ENCODE measurements at regions not wholly inside any gene's neighbourhood (a gene's known extent, or its start where the extent isn't known, plus 50 kb on each side); places are given as distances from the start of the nearest gene placed in this dataset.

DNA sequence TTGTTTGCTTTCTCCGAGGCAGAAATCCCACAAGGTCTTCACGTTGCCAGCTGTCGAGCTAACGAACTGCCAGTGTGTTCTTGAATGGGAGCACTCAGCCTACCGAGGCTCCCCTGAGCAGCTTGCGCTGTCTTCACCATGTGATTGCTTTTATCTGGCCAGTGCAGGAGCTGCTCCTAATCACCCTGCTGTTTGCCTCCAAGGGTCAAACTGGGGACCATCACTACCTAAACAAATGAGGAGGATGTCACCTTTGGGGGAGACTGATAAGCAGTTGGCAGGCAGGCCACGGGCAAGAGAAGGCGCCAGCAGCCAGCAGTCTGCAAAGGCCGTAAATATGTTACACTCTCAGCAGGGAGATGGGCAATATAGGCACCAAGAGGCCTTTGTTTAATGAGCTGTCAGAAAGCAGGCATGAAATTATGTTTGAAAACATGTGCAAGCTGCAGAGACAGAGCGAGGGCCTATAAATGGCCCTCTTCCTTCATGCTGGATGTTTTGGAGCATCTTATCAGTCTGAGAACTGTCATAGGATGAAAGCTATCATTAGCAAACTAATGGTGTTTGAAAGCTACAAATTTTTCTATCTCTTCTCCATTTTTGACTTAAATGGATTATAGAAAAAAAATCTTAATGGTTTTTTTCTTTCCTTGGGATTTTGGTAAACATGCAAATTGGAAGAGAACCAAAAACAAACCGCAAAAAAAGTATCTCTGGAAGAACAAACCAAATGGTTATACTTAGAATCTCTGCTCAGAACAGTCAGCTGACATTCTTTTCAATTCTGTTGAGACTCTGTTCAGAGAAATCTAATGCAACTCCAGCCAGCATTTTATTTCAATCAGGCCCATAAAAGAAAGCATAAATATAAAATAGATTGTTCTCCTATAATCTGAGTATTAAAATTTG is 267.3 kb upstream of the NPVF start:
- DNase-seq = no peak
- H3K27me3 ChIP-seq (ENCODE audit: control insufficient read depth, insufficient read depth, low read length) = no peaks in the 10 kb centered on the region
- H3K36me3 ChIP-seq (replicated peaks; ENCODE audit: control insufficient read depth, insufficient read depth, low read length) = no peaks in the 10 kb centered on the region
- H3K4me3 ChIP-seq (ENCODE audit: insufficient read depth, low read depth, low read length) = no peak overlapping the region

DNA sequence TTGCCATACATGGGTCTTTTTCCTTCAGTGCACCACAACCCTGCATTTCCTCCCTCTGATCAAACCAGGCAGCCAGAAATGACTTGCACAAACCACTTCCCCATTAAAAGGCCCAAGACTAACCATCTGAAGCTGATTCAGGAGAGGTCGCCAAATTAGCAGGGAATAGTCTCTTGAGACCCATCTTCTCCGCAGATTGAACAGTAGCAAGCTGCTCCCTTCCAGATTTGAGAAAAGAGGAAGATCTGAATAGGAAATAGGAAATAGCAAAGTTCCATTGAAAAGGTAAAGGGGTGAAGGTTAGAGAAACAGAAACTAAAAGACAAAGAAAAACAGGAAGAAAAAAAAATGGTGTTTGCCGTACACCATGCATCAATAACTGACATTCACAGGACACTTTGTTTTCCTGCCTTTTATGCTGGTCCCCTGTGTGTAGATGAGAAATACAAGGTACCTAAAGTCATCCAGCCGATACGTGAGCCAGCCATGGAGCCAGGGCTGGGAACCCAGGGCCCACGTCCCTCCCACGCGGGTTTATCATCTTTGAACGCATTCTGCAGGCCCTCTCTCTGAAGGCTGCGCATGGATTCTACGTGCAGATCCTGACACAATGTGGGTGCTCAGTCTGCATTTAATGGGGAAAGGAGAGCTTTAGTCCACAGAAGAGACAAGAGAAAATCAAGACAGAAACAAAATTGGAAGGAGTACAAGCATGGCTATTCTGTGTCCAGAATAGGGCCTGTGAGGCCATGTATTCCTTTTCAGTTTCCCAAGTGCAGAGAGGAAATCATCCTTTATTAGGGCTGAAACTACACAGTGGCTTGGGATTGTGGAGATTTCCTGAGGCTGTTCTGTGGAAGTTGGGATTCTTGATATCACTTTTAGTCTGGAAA is 268.4 kb upstream of the NPVF start:
- Histone ChIP-seq H3K27me3 (ENCODE audit: control insufficient read depth, insufficient read depth, low read length) (no peaks in the 10 kb centered on the region), H3K4me3 (ENCODE audit: insufficient read depth, low read depth, low read length) (no peak overlapping the region), H3K36me3 (replicated peaks; ENCODE audit: control insufficient read depth, insufficient read depth, low read length) (no peaks in the 10 kb centered on the region)
- no peak for DNase-seq

GRCh38 chr7:25500393-25500921 is 272.2 kb upstream of the NPVF start:
- Histone ChIP-seq H3K36me3 (replicated peaks; ENCODE audit: control insufficient read depth, insufficient read depth, low read length) (no peaks in the 10 kb centered on the region), H3K4me3 (ENCODE audit: insufficient read depth, low read depth, low read length) (no peak overlapping the region), H3K27me3 (ENCODE audit: control insufficient read depth, insufficient read depth, low read length) (no peaks in the 10 kb centered on the region)
- no peak for DNase-seq

GRCh38 chr7:25503306-25503705 is 275.0 kb upstream of the NPVF start:
- no peaks in the 10 kb centered on the region for H3K36me3 ChIP-seq (replicated peaks; ENCODE audit: control insufficient read depth, insufficient read depth, low read length)
- no peak for DNase-seq
- no peaks in the 10 kb centered on the region for H3K27me3 ChIP-seq (ENCODE audit: control insufficient read depth, insufficient read depth, low read length)
- H3K4me3 ChIP-seq (ENCODE audit: insufficient read depth, low read depth, low read length) = no peak overlapping the region

DNA sequence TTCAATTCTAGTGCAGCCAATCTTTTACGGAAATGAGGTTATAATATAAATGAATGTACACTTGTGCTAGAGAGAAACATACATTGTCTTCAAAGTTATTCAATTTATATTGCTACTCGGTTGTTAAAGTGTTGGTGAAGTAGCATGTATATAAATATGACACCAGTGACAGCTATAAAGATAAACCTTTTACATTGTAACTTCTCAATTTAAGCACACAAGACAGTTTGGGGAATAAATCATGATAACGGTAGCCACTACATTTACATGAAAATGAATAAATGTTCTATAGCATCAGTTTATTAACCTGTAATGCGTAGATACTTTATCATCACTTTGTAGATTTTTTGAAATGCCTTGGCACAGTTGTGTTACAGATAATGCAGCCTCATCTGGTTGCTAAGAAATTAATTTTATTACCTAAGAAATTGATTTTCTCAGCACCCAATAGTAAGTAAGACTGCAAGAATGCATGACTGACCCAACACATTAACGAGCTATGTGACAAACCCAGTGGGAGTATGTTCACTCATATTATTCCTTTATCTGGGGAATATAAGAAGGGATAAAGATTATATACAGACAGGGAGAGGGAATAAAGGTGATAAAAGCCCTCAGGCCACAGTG is 283.9 kb upstream of the NPVF start:
- no peak for DNase-seq
- Histone ChIP-seq H3K4me3 (ENCODE audit: insufficient read depth, low read depth, low read length) (no peak overlapping the region), H3K36me3 (replicated peaks; ENCODE audit: control insufficient read depth, insufficient read depth, low read length) (no peaks in the 10 kb centered on the region), H3K27me3 (ENCODE audit: control insufficient read depth, insufficient read depth, low read length) (no peaks in the 10 kb centered on the region)

DNA sequence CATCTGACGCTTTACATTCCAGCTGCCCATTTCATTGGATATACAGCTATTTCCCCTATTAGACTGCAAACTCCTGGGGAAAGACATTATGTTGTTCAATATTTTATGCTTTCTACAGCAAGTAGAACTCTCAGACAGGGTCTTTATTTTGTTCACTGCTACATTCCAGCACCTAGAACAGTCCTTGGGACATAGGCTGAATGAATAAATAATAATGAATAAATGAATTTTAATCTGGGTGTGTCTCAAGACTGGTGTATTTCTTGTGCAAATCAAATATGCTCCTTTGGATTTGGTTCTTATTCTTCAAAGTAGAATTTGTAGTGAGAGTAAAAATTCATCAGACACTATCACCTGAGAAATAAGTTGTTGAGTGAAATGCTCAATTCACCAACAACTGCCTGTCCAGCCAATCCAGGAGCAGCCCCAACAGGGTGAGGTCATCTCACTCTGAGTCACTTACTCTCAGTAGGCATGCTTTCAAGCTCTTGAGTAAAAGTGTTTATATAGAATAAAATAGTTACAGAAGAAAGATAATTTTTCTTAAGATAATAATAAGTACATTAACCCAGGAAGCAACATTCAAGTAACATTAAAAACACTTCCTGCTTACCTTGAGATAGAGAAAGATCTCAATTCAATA is 287.5 kb upstream of the NPVF start:
- H3K27me3 ChIP-seq (ENCODE audit: control insufficient read depth, insufficient read depth, low read length) = no peaks in the 10 kb centered on the region
- H3K36me3 ChIP-seq (replicated peaks; ENCODE audit: control insufficient read depth, insufficient read depth, low read length) = no peaks in the 10 kb centered on the region
- no peak overlapping the region for H3K4me3 ChIP-seq (ENCODE audit: insufficient read depth, low read depth, low read length)
- DNase-seq = no peak

GRCh38 chr7:25517906-25518305 is 289.6 kb upstream of the NPVF start:
- Histone ChIP-seq H3K4me3 (ENCODE audit: insufficient read depth, low read depth, low read length) (no peak overlapping the region), H3K27me3 (ENCODE audit: control insufficient read depth, insufficient read depth, low read length) (no peaks in the 10 kb centered on the region), H3K36me3 (replicated peaks; ENCODE audit: control insufficient read depth, insufficient read depth, low read length) (no peaks in the 10 kb centered on the region)
- DNase-seq = peak; percentile 23

- no peaks in the 10 kb centered on the region for H3K36me3 ChIP-seq (replicated peaks; ENCODE audit: control insufficient read depth, insufficient read depth, low read length)
- DNase-seq = no peak
- H3K4me3 ChIP-seq (ENCODE audit: insufficient read depth, low read depth, low read length) = no peak overlapping the region
- no peaks in the 10 kb centered on the region for H3K27me3 ChIP-seq (ENCODE audit: control insufficient read depth, insufficient read depth, low read length)
Measured at GRCh38 chr7:25520017-25520416, 291.7 kb upstream of the NPVF start.

GRCh38 chr7:25520516-25520915 is 292.2 kb upstream of the NPVF start:
- Histone ChIP-seq H3K36me3 (replicated peaks; ENCODE audit: control insufficient read depth, insufficient read depth, low read length) (no peaks in the 10 kb centered on the region), H3K4me3 (ENCODE audit: insufficient read depth, low read depth, low read length) (no peak overlapping the region), H3K27me3 (ENCODE audit: control insufficient read depth, insufficient read depth, low read length) (no peaks in the 10 kb centered on the region)
- DNase-seq = no peak

- Histone ChIP-seq H3K4me3 (ENCODE audit: insufficient read depth, low read depth, low read length) (no peak overlapping the region), H3K36me3 (replicated peaks; ENCODE audit: control insufficient read depth, insufficient read depth, low read length) (no peaks in the 10 kb centered on the region), H3K27me3 (ENCODE audit: control insufficient read depth, insufficient read depth, low read length) (no peaks in the 10 kb centered on the region)
- DNase-seq = no peak
Measured at GRCh38 chr7:25521236-25521635, 292.9 kb upstream of the NPVF start.

DNA sequence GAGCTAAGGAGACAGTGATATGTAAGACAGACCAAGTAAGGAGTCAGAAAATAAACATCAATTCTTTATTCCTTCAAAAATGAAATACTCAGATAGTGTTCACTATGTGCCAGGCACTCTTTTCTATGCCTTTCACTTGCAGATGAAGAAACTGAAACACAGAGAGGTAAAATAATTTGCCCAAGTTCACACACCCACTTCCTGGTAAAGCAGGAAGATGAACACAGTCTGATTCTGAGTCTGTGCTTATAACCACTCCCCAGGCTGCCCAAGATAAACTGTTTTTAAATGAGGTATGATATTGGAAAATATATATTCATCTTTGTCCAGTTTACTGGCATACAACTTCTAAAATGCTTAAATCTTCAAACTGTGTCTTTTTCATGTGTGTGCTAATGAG is 294.4 kb upstream of the NPVF start:
- no peak for DNase-seq
- no peaks in the 10 kb centered on the region for H3K36me3 ChIP-seq (replicated peaks; ENCODE audit: control insufficient read depth, insufficient read depth, low read length)
- H3K27me3 ChIP-seq (ENCODE audit: control insufficient read depth, insufficient read depth, low read length) = no peaks in the 10 kb centered on the region
- no peak overlapping the region for H3K4me3 ChIP-seq (ENCODE audit: insufficient read depth, low read depth, low read length)

DNA sequence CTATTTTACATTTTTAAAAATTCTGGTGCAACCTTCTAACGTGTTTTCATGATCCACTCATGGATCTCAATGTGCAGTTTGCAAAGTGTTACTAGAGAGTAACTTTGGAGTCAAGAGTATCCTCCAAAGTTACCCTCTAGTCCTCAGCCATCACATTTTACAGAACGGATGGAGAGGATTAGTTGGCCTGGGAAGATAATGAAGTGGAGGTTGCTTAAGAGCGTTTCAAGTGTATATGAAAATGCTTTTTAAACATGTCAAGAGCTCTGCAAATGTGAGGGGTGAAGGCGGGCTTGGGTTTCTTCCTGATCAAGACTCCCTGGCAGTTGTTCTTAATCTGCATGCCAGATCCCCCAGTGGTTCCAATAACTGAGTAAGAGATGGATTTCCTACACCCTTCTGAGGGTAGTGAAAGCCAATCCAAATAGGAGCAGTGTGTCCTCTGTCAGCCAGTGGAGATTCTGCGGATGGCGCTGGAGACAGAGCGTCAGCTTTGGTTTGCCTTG is 299.4 kb upstream of the NPVF start:
- no peak for DNase-seq
- Histone ChIP-seq H3K4me3 (ENCODE audit: insufficient read depth, low read depth, low read length) (no peak overlapping the region), H3K36me3 (replicated peaks; ENCODE audit: control insufficient read depth, insufficient read depth, low read length) (no peaks in the 10 kb centered on the region), H3K27me3 (ENCODE audit: control insufficient read depth, insufficient read depth, low read length) (no peaks in the 10 kb centered on the region)

- Histone ChIP-seq H3K4me3 (ENCODE audit: insufficient read depth, low read depth, low read length) (no peak overlapping the region), H3K36me3 (replicated peaks; ENCODE audit: control insufficient read depth, insufficient read depth, low read length) (no peaks in the 10 kb centered on the region), H3K27me3 (ENCODE audit: control insufficient read depth, insufficient read depth, low read length) (no peaks in the 10 kb centered on the region)
- DNase-seq = no peak
Measured at GRCh38 chr7:25529320-25529719, 301.0 kb upstream of the NPVF start.

DNA sequence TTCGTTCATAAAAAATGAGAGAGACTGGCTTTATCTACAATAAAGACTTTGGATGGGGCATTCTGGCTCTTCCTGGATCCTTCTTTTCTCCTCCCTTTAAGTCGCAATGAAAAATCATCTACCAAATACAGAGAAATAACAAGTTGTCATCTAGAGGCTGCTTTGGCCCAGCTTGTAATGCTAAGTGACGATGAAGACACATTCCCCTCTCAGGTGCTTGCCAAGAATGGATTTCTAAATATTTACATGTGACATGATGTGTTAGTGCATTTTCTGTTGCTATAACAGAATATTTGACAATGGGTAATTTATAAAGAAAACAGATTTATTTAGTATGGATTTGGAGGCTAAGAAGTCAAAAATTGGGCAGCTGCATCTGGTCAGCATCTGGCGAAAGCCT is 308.6 kb upstream of the NPVF start:
- Histone ChIP-seq H3K27me3 (ENCODE audit: control insufficient read depth, insufficient read depth, low read length) (no peaks in the 10 kb centered on the region), H3K36me3 (replicated peaks; ENCODE audit: control insufficient read depth, insufficient read depth, low read length) (no peaks in the 10 kb centered on the region), H3K4me3 (ENCODE audit: insufficient read depth, low read depth, low read length) (no peak overlapping the region)
- no peak for DNase-seq
